ENCODE measurements at regions not wholly inside any gene's neighbourhood (a gene's known extent, or its start where the extent isn't known, plus 50 kb on each side); places are given as distances from the start of the nearest gene placed in this dataset.

DNA sequence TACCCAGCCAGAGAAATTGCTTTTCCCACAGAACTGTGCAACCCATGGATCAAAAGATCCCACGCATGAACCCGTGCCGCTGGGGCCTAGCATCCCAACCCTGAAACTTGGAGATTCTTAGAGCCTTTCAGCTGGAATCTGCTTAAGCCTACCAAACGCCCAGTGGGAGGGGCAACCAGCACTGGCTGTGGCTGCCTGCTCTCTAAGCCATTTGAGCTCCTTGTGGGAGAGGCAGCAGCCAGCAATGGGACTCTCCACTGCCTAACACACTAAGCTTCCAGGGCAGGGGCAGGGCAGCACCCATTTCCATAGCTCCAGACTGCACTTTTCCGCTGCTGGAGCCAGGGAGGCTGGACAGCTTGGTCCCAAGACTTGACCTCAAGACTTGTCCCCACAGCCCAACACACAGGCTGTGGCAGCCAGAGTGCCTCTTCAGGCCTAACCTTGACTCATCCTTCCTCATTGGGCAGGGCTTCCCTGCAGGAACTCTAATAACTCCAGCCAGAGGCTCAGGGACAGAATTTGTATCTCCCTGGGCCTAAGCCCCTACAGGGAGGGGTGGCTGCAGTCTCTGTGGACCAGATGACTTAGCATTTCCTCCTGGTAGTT, 437.4 kb downstream of the MTRR start:
- no peaks in the 10 kb centered on the region for H3K36me3 Mint-ChIP-seq (ENCODE audit: low read depth)
- POLR2A ChIA-PET = no interaction called here
- H3K27ac Mint-ChIP-seq = no peak overlapping the region
- no peaks in the 10 kb centered on the region for H3K27me3 Mint-ChIP-seq
- no peaks in the 10 kb centered on the region for H3K4me1 Mint-ChIP-seq
- DNase-seq = no peak
- peaks cover 22% of the 10 kb centered on the region for H3K9me3 Mint-ChIP-seq
- no peak overlapping the region for H3K4me3 Mint-ChIP-seq
- CTCF ChIA-PET = no interaction called here

- ChIA-PET POLR2A (no interaction called here), CTCF (no interaction called here)
- H3K36me3 Mint-ChIP-seq (ENCODE audit: low read depth) = no peaks in the 10 kb centered on the region
- H3K4me1 Mint-ChIP-seq = no peaks in the 10 kb centered on the region
- no peak overlapping the region for H3K4me3 Mint-ChIP-seq
- H3K9me3 Mint-ChIP-seq = peaks cover 9% of the 10 kb centered on the region
- H3K27me3 Mint-ChIP-seq = no peaks in the 10 kb centered on the region
- H3K27ac Mint-ChIP-seq = no peak overlapping the region
- no peak for DNase-seq
These were observed 446.0 kb downstream of the MTRR start for GRCh38 chr5:8314965-8315364.

- POLR2A ChIA-PET = no interaction called here
- Mint-ChIP-seq H3K4me1 (no peaks in the 10 kb centered on the region), H3K9me3 (peaks cover 9% of the 10 kb centered on the region), H3K27me3 (no peaks in the 10 kb centered on the region), H3K4me3 (no peak overlapping the region), H3K36me3 (ENCODE audit: low read depth) (no peaks in the 10 kb centered on the region), H3K27ac (no peak overlapping the region)
- CTCF ChIA-PET = no interaction called here
- no peak for DNase-seq
These were observed 447.8 kb downstream of the MTRR start for GRCh38 chr5:8316608-8317280.

DNA sequence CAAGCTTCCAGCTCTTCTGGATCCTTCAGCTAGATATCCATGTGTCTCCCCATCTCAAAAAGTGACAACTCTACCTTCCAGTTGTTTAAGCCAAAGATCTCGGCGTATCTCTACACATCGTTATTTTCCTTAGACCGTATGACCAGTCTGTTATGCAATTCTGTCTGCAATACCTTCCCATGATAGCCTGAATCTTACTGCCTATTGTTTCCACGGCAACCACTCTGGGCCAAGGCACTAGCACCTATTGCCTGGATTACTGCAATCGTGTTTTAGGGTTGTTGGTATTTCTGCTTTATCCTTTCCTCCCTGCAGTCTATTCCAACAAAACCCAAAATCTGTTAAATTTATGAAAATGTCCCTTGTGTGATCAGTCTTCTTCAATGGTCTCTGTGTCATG, 448.4 kb downstream of the MTRR start:
- Mint-ChIP-seq H3K36me3 (ENCODE audit: low read depth) (no peaks in the 10 kb centered on the region), H3K9me3 (peaks cover 9% of the 10 kb centered on the region), H3K27ac (no peak overlapping the region), H3K4me3 (no peak overlapping the region), H3K4me1 (no peaks in the 10 kb centered on the region), H3K27me3 (no peaks in the 10 kb centered on the region)
- CTCF ChIA-PET = no interaction called here
- POLR2A ChIA-PET = no interaction called here
- DNase-seq = no peak

- peaks cover 9% of the 10 kb centered on the region for H3K9me3 Mint-ChIP-seq
- POLR2A ChIA-PET = no interaction called here
- no peak overlapping the region for H3K27ac Mint-ChIP-seq
These were observed 451.3 kb downstream of the MTRR start for GRCh38 chr5:8320244-8320643.

GRCh38 chr5:8321272-8321671, 452.3 kb downstream of the MTRR start:
- no peak overlapping the region for H3K4me3 Mint-ChIP-seq
- ChIA-PET CTCF (no interaction called here), POLR2A (no interaction called here)

More at GRCh38 chr5:8320244-8320643, 451.3 kb downstream of the MTRR start:
- Mint-ChIP-seq H3K27me3 (no peaks in the 10 kb centered on the region), H3K4me3 (no peak overlapping the region), H3K36me3 (ENCODE audit: low read depth) (no peaks in the 10 kb centered on the region), H3K4me1 (no peaks in the 10 kb centered on the region)
- no peak for DNase-seq
- CTCF ChIA-PET = no interaction called here

GRCh38 chr5:8322484-8322883, 453.5 kb downstream of the MTRR start:
- no peak overlapping the region for H3K27ac Mint-ChIP-seq
- no peak overlapping the region for H3K4me3 Mint-ChIP-seq
- POLR2A ChIA-PET = no interaction called here
- CTCF ChIA-PET = no interaction called here
- H3K27me3 Mint-ChIP-seq = no peaks in the 10 kb centered on the region
- H3K4me1 Mint-ChIP-seq = no peaks in the 10 kb centered on the region
- no peaks in the 10 kb centered on the region for H3K36me3 Mint-ChIP-seq (ENCODE audit: low read depth)
- DNase-seq = no peak
- H3K9me3 Mint-ChIP-seq = peaks cover 9% of the 10 kb centered on the region

More at GRCh38 chr5:8321272-8321671, 452.3 kb downstream of the MTRR start:
- no peak for DNase-seq
- H3K4me1 Mint-ChIP-seq = no peaks in the 10 kb centered on the region
- H3K27ac Mint-ChIP-seq = no peak overlapping the region
- H3K9me3 Mint-ChIP-seq = peaks cover 9% of the 10 kb centered on the region
- no peaks in the 10 kb centered on the region for H3K27me3 Mint-ChIP-seq
- H3K36me3 Mint-ChIP-seq (ENCODE audit: low read depth) = no peaks in the 10 kb centered on the region

GRCh38 chr5:8327016-8327415, 458.1 kb downstream of the MTRR start:
- ChIA-PET CTCF (no interaction called here), POLR2A (no interaction called here)
- peaks cover under 1% of the 10 kb centered on the region for H3K9me3 Mint-ChIP-seq
- H3K4me3 Mint-ChIP-seq = no peak overlapping the region
- no peak overlapping the region for H3K27ac Mint-ChIP-seq
- no peaks in the 10 kb centered on the region for H3K27me3 Mint-ChIP-seq
- no peak for DNase-seq
- H3K36me3 Mint-ChIP-seq (ENCODE audit: low read depth) = no peaks in the 10 kb centered on the region
- no peaks in the 10 kb centered on the region for H3K4me1 Mint-ChIP-seq

DNA sequence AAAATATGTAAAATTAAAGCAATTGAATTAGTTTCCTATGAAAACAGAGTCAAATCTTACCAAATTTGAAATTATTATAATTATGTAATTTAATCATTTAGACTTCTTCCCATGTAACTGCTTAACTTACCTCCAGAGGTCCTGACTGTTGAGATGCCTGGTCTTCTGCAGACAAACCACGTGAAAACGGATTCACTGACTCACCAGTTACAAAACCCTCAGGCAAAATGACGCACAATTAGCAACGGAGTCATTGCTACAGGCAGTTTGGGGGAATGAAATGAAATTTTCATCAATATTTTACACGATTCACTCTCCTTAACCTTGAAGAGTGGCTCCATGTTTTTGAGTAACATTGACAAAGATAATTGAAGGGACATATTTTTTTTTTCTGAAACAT, 460.8 kb downstream of the MTRR start:
- CTCF ChIA-PET = no interaction called here
- no peak for DNase-seq
- Mint-ChIP-seq H3K4me1 (no peaks in the 10 kb centered on the region), H3K4me3 (no peak overlapping the region), H3K27me3 (no peaks in the 10 kb centered on the region), H3K27ac (no peak overlapping the region), H3K36me3 (ENCODE audit: low read depth) (no peaks in the 10 kb centered on the region), H3K9me3 (peaks cover 6% of the 10 kb centered on the region)
- POLR2A ChIA-PET = no interaction called here

DNA sequence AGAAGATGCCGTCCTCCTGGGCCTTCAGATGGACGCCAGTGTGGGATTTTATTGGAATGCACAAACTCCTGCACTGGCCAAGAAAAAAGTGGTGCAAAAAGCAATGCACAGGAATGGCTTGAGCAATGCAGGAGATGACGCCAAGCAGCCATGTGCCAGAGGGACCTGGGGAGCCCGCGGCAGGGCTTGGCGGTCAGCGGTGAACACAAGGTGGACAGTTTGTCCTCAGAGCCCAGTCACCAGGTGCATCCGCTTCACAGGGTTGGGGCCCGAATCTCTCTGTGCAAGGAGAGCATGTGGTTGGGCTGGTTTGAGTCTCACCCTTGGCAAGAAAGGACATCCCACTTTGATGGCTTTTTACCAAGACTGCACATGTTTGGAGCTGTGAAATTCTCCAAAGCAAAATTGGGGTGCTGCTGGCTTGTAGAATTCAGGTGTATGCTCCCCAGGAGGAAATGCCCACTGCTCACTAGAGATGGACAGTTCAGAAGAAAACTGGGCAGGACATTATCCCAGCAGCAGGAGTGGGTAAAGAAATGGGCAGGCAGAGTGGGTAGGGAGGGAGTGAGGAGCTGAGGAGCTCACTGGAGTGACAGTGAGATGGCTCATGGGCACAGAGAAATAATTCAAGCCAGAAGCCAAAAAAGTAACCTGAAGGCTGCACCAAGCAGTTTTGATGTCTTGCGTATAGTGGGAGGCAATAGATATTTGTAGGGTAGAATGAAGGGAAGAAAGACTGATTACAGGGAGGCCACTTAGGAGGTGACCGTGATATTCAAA, 463.9 kb downstream of the MTRR start:
- no peak overlapping the region for H3K4me3 Mint-ChIP-seq
- no peaks in the 10 kb centered on the region for H3K27me3 Mint-ChIP-seq
- DNase-seq = no peak
- H3K36me3 Mint-ChIP-seq (ENCODE audit: low read depth) = no peaks in the 10 kb centered on the region
- no peak overlapping the region for H3K27ac Mint-ChIP-seq
- ChIA-PET CTCF (no interaction called here), POLR2A (no interaction called here)
- H3K4me1 Mint-ChIP-seq = no peaks in the 10 kb centered on the region
- H3K9me3 Mint-ChIP-seq = peaks cover 6% of the 10 kb centered on the region

DNA sequence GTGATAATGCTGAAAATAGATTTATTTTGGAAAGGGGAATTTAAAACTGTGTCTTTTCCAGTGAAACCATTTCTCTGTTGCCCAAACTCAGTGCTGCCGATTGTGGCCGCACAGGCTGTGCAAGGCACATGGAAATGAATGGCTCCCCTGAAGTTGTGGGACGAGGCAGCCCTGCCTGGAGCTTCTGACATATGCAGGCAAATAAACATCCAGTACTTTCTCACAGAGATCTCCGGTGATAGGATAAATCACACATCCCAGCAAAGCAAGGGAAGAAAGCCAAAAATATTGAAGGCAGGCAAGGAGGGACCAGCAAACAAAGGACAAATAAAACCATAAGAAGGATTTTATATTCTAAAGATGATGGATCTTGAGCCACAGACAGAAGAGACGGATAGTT, 464.5 kb downstream of the MTRR start:
- H3K27ac Mint-ChIP-seq = no peak overlapping the region
- no peaks in the 10 kb centered on the region for H3K4me1 Mint-ChIP-seq
- H3K9me3 Mint-ChIP-seq = peaks cover 6% of the 10 kb centered on the region
- no peaks in the 10 kb centered on the region for H3K27me3 Mint-ChIP-seq
- ChIA-PET POLR2A (no interaction called here), CTCF (no interaction called here)
- H3K4me3 Mint-ChIP-seq = no peak overlapping the region
- DNase-seq = no peak
- H3K36me3 Mint-ChIP-seq (ENCODE audit: low read depth) = no peaks in the 10 kb centered on the region

DNA sequence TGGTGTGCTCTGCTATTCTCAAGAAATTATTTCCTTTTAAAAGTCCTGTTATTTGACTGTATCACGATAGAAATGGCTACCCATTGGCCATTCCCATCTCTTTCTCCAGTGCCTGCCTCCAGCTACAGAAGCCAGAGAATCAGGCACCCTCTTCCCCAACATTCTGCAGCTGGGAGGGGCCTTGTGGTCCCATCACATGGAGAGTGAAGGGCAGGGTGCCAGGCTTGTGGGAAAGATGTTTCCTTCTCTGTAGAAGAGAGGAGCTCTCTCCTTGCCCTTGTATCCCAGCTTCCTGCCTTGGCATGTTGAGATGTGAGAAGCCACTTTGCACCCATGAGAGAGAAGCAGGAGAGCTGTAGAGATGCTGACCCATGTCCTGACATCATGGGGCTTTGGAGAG, 465.0 kb downstream of the MTRR start:
- ChIA-PET CTCF (no interaction called here), POLR2A (no interaction called here)
- Mint-ChIP-seq H3K9me3 (peaks cover 6% of the 10 kb centered on the region), H3K4me1 (no peaks in the 10 kb centered on the region), H3K36me3 (ENCODE audit: low read depth) (no peaks in the 10 kb centered on the region), H3K27me3 (no peaks in the 10 kb centered on the region), H3K27ac (no peak overlapping the region), H3K4me3 (no peak overlapping the region)
- no peak for DNase-seq

DNA sequence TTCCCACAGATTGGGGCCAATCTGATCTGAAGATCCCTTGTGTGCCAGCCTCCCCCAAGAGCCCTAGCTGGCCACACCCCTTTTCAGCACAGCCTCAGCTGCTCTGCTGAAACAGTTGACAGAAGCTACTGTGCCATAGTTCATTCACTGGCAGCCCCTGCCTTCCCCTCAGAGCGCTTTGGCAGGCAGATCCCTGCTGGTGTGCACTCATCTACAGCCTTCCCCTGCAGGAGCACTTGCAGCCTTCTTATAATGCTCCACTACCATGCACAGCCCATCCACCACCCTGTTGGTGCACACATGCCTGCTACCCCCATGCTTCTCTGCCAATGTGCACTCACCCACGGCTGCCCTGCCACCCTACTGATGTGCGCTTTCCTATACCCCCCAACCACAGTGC, 471.3 kb downstream of the MTRR start:
- no peak overlapping the region for H3K4me3 Mint-ChIP-seq
- ChIA-PET CTCF (interaction anchor here (0.6 kb wide), 1 partner anchor 1867 kb away, joined by 3 read pairs; no protein-coding TSS in a partner anchor), POLR2A (no interaction called here)
- no peak for DNase-seq
- no peak overlapping the region for H3K27ac Mint-ChIP-seq
- no peaks in the 10 kb centered on the region for H3K27me3 Mint-ChIP-seq
- no peaks in the 10 kb centered on the region for H3K9me3 Mint-ChIP-seq
- no peaks in the 10 kb centered on the region for H3K36me3 Mint-ChIP-seq (ENCODE audit: low read depth)
- H3K4me1 Mint-ChIP-seq = no peaks in the 10 kb centered on the region

All from activated CD4-positive, alpha-beta memory T cell treated with anti-CD3 and anti-CD28 coated beads, Interleukin-2, amount 10 ng/mL, durations not matched to agents 7 days and 5 days (primary cell).